ENCODE measurements at regions not wholly inside any gene's neighbourhood (a gene's known extent, or its start where the extent isn't known, plus 50 kb on each side); places are given as distances from the start of the nearest gene placed in this dataset.

DNA sequence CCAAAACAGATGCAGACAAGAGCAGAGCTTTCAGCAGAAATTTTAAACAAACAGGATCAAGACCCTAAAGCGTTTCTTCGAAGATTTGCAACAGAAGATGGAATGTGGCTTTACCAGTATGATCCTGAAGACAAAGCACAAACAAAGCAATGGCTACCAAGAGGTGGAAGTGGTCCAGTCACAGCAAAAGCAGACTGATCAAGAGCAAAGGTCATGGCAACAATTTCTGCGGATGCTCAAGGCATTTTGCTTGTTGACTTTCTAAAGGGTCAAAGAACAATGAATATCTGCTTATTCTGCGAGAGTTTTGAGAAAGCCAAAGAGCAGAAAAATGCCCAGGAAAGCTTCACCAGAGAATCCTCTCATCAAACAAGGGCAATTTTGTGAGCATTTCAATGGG, 130.4 kb downstream of the MBL2 start:
- H3K27ac ChIP-seq = no peak overlapping the region
- H3K36me3 ChIP-seq = no peaks in the 10 kb centered on the region
- no peak overlapping the region for H3K4me3 ChIP-seq
- no peaks in the 10 kb centered on the region for H3K27me3 ChIP-seq
- no peaks in the 10 kb centered on the region for H3K9me3 ChIP-seq
- intact Hi-C loops (cut with DNase I) = no loop called here
- no peaks in the 10 kb centered on the region for H3K4me1 ChIP-seq
- DNase-seq (ENCODE audit: extremely low spot score in 2 of 2) = no peak
- TF ChIP-seq POLR2A (IDR thresholded peaks at IDR 0.05) (no peak), CTCF (IDR thresholded peaks at IDR 0.05) (no peak), POLR2AphosphoS5 (IDR thresholded peaks at IDR 0.05; ENCODE audit: insufficient read depth in 1 of 2, low read depth in 1 of 2) (no peak)

DNA sequence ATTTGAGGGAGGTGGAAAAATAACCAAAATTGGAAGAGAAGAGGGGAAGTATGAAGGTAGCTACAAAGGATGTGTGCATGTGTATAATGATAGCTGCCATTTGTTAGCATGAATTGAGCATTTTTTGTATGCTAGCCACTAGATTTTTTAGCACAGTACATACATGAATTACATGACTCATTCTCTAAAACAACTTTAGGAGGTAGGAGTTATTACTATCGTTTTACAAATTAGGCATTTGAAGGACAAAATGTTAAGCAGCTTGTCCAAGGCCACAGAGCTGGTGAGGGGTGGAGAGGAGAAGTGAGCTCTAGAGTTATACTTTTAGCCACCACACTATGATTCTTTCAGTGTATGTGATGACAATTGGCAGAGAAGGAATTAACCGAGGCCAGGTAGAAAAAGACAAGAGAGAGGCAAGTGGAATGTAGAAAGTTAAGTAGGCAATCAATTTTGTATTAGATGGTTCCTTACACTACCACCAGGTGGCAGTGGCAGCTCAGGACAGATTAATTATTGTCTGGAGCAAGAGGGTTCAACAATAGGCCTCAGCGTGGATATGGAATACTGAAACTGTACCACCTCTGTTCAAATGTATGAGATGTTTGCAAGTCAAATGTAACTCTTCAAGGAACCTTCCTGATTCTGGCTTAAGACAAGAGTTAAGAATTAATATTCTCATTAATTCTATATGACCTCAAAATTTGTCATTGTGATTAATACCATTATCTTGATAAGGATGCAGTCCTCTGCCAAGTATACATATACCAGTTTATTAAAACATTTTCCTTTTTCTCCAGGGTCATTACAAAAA, 128.0 kb downstream of the MBL2 start:
- no peak for DNase-seq (ENCODE audit: extremely low spot score in 2 of 2)
- Histone ChIP-seq H3K4me3 (no peak overlapping the region), H3K36me3 (no peaks in the 10 kb centered on the region), H3K27ac (no peak overlapping the region), H3K9me3 (no peaks in the 10 kb centered on the region), H3K4me1 (no peaks in the 10 kb centered on the region), H3K27me3 (no peaks in the 10 kb centered on the region)
- no peak for TF ChIP-seq POLR2AphosphoS5 (IDR thresholded peaks at IDR 0.05; ENCODE audit: insufficient read depth in 1 of 2, low read depth in 1 of 2)
- TF ChIP-seq CTCF (IDR thresholded peaks at IDR 0.05) = peak; percentile 9 to 45 (median 21)
- intact Hi-C loops (cut with DNase I) = no loop called here

DNA sequence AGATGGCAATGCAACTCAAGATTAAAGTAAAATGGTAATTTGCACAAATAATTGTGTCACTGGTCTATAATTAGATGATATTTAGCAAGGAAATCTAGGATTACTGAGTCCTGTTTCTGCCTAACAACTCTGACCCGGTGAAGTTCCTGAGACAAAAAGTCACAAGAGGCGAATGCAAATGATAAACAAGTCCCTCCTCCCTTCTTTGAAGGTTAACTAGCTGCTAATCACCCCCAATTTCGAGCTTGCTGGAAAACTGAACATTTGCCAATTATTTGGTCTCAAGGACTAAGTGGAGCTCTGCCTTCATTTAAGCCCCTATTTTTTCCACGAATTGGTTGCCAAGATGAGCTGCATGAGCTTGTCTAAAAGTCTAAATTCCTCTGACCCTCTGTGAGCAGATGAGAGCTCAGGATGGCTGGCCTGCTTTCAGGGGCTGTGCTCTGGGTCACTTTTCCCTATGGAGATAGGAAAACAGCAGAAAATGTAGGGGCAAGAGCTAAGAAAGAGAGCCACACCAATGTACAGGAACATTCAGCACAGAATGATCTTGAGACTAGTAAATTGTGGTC, 127.3 kb downstream of the MBL2 start:
- TF ChIP-seq POLR2A (IDR thresholded peaks at IDR 0.05) (no peak), CTCF (IDR thresholded peaks at IDR 0.05) (no peak), POLR2AphosphoS5 (IDR thresholded peaks at IDR 0.05; ENCODE audit: insufficient read depth in 1 of 2, low read depth in 1 of 2) (no peak)
- intact Hi-C loops (cut with DNase I) = no loop called here

GRCh38 chr10:52649511-52649910, 123.1 kb downstream of the MBL2 start:
- no peak for TF ChIP-seq CTCF (IDR thresholded peaks at IDR 0.05)
- no peak for TF ChIP-seq POLR2AphosphoS5 (IDR thresholded peaks at IDR 0.05; ENCODE audit: insufficient read depth in 1 of 2, low read depth in 1 of 2)
- TF ChIP-seq POLR2A (IDR thresholded peaks at IDR 0.05) = no peak
- H3K4me3 ChIP-seq = no peak overlapping the region
- intact Hi-C loops (cut with DNase I) = no loop called here
- no peaks in the 10 kb centered on the region for H3K27me3 ChIP-seq
- DNase-seq (ENCODE audit: extremely low spot score in 2 of 2) = no peak
- no peak overlapping the region for H3K27ac ChIP-seq
- no peaks in the 10 kb centered on the region for H3K4me1 ChIP-seq
- H3K9me3 ChIP-seq = no peaks in the 10 kb centered on the region
- H3K36me3 ChIP-seq = no peaks in the 10 kb centered on the region

More for the DNA sequence above, 127.3 kb downstream of the MBL2 start:
- H3K36me3 ChIP-seq = no peaks in the 10 kb centered on the region
- no peak for DNase-seq (ENCODE audit: extremely low spot score in 2 of 2)
- H3K4me3 ChIP-seq = no peak overlapping the region
- H3K27me3 ChIP-seq = no peaks in the 10 kb centered on the region
- no peaks in the 10 kb centered on the region for H3K9me3 ChIP-seq
- no peaks in the 10 kb centered on the region for H3K4me1 ChIP-seq
- H3K27ac ChIP-seq = no peak overlapping the region

DNA sequence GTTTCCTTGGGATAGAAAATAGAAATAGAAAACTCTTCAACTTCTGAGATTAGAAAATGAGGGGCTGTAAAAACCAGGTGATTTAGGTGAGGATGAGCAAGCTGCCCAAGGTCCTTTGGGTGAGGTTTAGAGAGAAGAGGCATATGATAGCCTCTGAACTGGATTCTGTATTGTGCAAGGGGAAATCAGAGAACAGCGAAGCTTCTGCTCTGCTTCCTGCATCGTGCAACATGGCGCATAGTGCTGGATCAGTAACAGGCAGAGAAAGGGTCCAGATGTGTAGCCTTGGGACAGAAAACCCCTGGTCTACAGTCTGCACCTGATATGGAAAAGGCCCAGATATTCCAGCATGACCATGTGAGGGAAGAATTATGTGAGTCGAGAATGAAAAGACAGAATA, 121.7 kb downstream of the MBL2 start:
- Histone ChIP-seq H3K9me3 (no peaks in the 10 kb centered on the region), H3K4me3 (no peak overlapping the region), H3K27ac (no peak overlapping the region), H3K36me3 (no peaks in the 10 kb centered on the region), H3K27me3 (no peaks in the 10 kb centered on the region), H3K4me1 (no peaks in the 10 kb centered on the region)
- no peak for DNase-seq (ENCODE audit: extremely low spot score in 2 of 2)
- intact Hi-C loops (cut with DNase I) = no loop called here
- no peak for TF ChIP-seq POLR2A (IDR thresholded peaks at IDR 0.05)
- no peak for TF ChIP-seq CTCF (IDR thresholded peaks at IDR 0.05)
- no peak for TF ChIP-seq POLR2AphosphoS5 (IDR thresholded peaks at IDR 0.05; ENCODE audit: insufficient read depth in 1 of 2, low read depth in 1 of 2)

Measured in vagina (tissue), 2 donors.